ENCODE measurements at regions not wholly inside any gene's neighbourhood (a gene's known extent, or its start where the extent isn't known, plus 50 kb on each side); places are given as distances from the start of the nearest gene placed in this dataset.

DNA sequence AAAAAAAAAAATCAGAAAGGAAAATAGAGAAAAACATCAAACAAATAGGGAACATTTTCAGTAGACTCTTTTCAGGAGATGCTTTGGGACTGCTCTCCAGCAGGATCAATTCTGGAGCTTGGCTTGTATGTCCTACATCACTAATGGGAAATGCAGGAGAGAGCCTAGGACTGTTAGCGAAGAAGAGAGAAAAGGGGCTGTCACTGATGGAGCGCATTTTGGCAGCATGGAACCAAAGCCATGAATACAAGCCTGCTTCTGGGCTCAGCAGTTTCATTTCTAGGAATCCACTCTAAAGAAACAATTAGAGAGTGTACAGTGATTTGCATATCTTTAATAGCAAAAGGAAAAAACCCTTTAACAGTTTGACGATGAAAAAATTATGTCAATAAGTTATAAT, 203.9 kb downstream of the NUFIP1 start:
- TF ChIP-seq TAF1 (IDR thresholded peaks at IDR 0.05; ENCODE audit: borderline replicate concordance, low read depth, low read length) (no peak), POLR2A (IDR thresholded peaks at IDR 0.05; ENCODE audit: low read depth, low read length) (no peak), POLR2AphosphoS5 (IDR thresholded peaks at IDR 0.05; ENCODE audit: low read depth, low read length) (no peak)
